NCI-H748 (cell line): ENCODE measurements at regions not wholly inside any gene's neighbourhood (a gene's known extent, or its start where the extent isn't known, plus 50 kb on each side); places are given as distances from the start of the nearest gene placed in this dataset.
"Not testable (repeated sequence)": the region's sequence is repeated elsewhere in the genome, so short reads cannot be mapped to it uniquely, and the experiment has no call there.

Experiments used
- DNase-seq: peaks from one replicate; lab custom pipeline; 2025; ENCODE audit not compliant: unreplicated experiment; lab: John Stamatoyannopoulos, UW

- no peak for DNase-seq
These were observed 113.3 kb upstream of the FSCB start for GRCh38 chr14:44620121-44621019.

DNA sequence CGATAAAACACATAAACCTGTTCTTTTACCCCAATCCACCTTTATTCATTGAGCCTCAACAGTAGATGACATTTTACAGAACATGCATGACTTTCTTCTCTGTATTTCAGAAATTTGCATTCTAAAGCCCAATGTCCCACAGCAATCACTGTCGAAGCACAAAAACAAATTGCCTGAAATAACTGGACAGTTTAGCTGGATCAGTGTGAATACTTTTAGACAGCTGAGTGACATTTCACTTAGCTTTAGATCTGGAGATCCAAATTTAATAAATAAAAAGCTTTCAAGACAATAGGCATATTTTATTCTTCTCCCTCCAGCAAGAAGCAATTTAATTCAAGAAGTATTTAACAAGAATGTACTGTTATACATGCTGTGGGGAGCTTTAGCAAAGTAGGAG is 109.1 kb upstream of the FSCB start:
- no peak for DNase-seq

GRCh38 chr14:44613061-44613712 is 106.1 kb upstream of the FSCB start:
- no peak for DNase-seq

DNA sequence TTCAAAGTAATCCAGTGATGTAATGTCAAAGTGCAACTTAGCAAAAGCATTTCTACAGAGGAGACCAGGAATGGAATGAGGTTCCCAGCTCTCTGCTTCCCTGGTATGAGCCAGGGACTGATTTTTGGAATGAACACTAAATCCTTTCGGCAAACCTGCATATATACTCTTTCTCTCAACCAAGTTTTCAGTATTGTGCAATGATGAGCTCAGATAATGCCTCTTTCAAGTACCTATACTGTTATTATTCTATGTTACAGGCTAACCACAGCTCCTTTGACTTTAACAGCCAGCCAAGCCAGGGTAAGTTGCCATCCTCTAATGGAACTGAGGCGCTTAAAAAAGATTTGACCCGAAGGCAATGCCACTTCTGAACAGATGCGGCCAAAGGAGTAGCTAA is 104.9 kb upstream of the FSCB start:
- no peak for DNase-seq

GRCh38 chr14:44609876-44610510 is 102.9 kb upstream of the FSCB start:
- DNase-seq: no peak

GRCh38 chr14:44609201-44609600 is 102.1 kb upstream of the FSCB start:
- DNase-seq: no peak

DNA sequence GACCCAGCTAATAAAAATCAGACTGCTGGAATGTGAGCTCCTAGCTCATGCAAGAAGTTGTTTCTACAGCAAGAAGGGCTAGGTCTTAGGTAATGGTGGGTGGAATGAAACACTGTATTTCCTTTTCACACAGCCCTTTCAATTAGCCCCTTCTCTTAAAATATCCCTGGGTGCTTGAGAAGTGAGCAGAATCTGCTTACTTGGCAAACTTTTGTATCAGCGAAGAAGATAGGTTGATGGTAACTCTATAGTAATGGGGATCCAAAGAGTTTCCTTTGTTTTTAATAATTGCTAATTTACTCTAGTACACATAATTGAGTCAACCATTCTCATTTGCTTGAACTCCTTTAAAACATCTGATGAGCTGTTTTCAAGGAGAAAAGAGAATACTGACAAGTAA is 100.6 kb upstream of the FSCB start:
- no peak for DNase-seq

GRCh38 chr14:44606576-44606975 is 99.5 kb upstream of the FSCB start:
- no peak for DNase-seq

- DNase-seq: not testable (repeated sequence)
These were observed 94.2 kb upstream of the FSCB start for GRCh38 chr14:44601266-44601665.

DNA sequence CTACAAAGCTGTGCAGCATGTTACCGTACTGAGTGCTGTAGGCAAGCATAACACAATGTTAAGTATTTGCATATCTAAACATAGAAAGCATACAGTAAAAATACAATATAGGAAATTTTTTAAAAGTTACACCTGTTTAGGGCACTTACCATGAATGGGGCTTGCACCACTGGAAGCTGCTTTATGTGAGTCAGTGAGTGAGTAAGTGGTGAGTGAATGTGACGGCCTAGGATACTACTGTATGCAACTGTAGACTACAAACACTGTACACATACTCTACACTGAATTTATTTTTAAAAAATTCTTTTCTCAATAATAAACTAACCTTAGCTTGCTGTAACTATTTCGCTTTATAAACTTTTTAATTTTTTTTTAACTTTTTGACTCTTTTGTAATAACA is 82.1 kb upstream of the FSCB start:
- DNase-seq: peak; percentile 24

DNA sequence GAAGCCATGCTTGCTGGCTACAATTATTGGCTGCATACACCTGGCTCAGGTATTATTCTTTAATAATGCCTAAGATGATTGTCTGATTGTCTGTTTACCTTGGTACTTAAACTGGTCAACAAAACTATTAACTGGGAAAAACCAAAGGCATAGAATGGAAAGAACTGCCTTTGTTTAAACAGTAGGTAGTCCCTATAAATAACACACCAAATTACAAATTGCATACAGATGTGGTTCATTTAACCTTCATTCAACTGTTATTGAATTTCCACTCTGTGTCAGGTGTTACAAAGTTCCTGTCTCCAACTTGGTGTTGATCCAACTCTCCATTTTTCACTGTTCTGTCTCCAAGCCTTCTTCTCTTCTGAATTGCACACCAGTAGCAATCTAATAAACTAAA is 79.8 kb upstream of the FSCB start:
- peak; percentile 99 for DNase-seq

- DNase-seq: no peak
These were observed 69.3 kb upstream of the FSCB start for GRCh38 chr14:44576356-44576755.

GRCh38 chr14:44567997-44568396 is 60.9 kb upstream of the FSCB start:
- no peak for DNase-seq

DNA sequence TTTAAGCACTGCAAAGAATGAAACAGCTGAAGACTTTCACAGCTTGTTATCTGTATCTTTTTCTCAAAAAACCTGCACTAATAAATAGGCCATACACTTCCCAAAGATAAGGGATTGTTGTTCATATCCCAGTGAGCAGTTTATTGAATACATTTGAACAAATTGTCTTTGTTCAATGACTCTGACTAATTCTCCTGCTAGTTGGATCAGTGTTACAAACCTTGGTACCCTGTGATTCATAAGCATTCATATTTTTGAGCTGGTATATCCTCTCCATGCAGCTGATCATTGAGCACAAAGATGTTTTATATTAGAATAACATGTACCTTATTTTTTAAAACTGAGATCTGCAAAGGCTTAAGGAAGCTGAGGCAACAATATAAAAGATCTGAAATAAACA is 58.9 kb upstream of the FSCB start:
- no peak for DNase-seq

DNA sequence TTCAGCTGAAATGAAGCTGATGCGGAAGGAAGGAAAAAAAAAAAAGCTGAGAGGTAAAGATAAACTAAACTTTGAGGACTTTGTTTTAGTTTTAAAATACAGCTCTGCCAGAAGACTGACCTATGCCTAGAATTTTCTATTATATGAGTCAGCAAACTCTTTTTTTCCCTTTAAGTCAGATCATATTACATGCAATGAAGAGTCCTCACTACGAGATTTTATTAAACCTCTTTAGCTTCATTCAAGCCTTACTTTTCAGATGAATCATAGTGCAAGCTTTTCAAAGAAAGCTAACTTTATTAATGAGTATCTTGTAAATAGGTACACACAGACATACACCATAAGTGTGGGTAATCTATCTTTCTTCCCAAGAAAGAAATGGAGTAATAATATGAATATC is 57.8 kb upstream of the FSCB start:
- DNase-seq: no peak
